NCI-H82 treated with DMSO at 0.1 percent for 48 hours (cell line): ENCODE measurements at regions not wholly inside any gene's neighbourhood (a gene's known extent, or its start where the extent isn't known, plus 50 kb on each side); places are given as distances from the start of the nearest gene placed in this dataset.
A peak's percentile ranks its signal among the peaks of the same experiment; 100 is the strongest.
"Not testable (repeated sequence)": the region's sequence is repeated elsewhere in the genome, so short reads cannot be mapped to it uniquely, and the experiment has no call there.

Source experiments
- DNase-seq: peaks from one replicate; lab custom pipeline; 2025; ENCODE audit not compliant: unreplicated experiment; lab: John Stamatoyannopoulos, UW

GRCh38 chr9:134574686-134575085 is 66.9 kb upstream of the COL5A1 start:
- not testable (repeated sequence) for DNase-seq

GRCh38 chr9:134575103-134575900 is 66.3 kb upstream of the COL5A1 start:
- no peak for DNase-seq

DNA sequence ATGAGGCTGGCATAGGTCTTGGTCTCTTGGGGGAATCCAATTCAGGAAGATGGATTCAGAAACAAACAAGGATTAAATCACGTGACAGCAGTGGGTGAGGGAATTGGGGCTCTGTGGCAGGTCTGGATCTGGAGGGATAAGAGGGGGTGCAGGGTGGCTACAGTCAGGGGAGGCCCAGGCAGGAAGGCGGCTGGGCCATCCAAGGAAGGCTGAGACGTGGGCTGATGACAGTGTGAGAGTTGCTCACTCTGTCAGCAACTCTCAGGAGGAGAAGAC is 65.8 kb upstream of the COL5A1 start:
- no peak for DNase-seq

GRCh38 chr9:134585021-134585561 is 56.5 kb upstream of the COL5A1 start:
- DNase-seq = no peak

GRCh38 chr9:134585746-134586706 is 55.6 kb upstream of the COL5A1 start:
- no peak for DNase-seq

GRCh38 chr9:134589748-134590147 is 51.9 kb upstream of the COL5A1 start:
- DNase-seq = no peak

DNA sequence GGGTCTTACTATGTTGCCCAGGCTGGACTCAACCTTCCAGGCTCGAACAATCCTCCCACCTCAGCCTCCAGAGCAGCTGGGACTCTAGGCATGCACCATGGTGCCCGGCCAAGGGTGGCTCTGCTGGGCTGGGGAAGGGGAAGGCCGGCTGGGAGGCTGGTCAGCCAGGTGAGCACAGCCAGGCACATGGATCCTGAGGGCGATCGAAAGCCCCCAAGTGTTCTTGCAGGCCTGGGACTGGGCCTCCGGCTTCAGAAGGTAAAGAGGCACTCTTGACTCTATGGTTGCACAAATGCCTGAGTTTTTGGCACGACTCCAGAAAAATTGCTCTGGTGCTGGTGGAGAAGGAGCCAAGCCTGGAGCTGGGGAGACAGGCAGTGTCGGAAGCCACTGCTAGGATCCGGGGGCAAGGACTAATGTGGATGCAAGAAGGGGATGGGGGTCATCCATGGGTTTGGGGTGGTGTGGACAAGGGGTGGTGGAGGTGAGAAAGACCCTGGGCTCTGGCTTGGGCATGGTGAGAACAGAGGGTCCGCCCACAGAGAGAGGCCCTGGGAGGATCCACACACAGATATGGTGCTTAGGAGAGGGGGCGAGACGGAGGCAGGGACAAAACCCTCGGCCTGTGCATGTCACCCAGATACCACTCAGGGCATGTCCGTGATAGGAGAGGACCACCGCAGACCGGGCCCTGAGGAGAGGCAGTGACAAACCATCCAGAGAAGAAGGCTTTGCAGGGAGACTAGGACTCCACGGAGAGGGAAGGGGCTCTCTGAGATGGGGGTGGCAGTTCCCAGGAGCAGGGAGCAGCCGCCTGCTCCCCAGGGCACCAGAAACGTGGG is 51.1 kb upstream of the COL5A1 start:
- no peak for DNase-seq

DNA sequence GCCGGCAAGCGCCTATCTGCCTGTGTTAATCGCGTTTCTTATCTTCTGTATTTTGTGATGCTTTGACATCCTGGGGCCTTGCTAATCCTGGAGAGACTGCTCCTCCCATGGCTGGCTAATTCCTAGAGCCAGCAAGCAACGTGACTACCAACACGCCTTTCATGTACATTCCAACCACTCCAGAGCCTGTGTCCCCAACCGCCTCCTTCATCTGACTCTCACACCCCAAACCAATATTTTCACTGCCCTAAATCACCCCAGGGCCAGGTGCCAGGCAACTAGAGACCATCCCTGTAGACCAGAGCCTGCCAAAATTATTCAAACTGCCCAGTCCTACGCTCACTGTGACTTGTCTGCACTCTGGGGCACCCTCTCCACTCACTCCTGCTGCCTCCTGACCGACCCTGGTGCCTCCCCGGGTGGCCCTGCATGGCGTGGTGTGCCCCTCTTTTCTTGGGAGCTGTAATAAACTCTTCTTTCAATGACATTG is 50.5 kb upstream of the COL5A1 start:
- DNase-seq = peak; percentile 5

GRCh38 chr9:134591573-134591981 is 50.0 kb upstream of the COL5A1 start:
- DNase-seq = no peak
